Stimulated activated memory B cell treated with anti-CD40 and anti-IgM and Interleukin-4, amounts not matched to agents 10 μg/mL and 1 μg/mL and 100 μg/mL, for 72 hours (primary cell): ENCODE measurements at regions not wholly inside any gene's neighbourhood (a gene's known extent, or its start where the extent isn't known, plus 50 kb on each side); places are given as distances from the start of the nearest gene placed in this dataset.
A peak's percentile ranks its signal among the peaks of the same experiment; 100 is the strongest.

ENCODE experiments used
- ATAC-seq: fragments of 150-1000 bp; cut with Tn5 transposase; 2 replicates; pipeline ENCODE4 v1.10.0; 2021
- H3K27ac Mint-ChIP-seq: one replicate; pipeline ENCODE4 v1.8.0; 2022; ENCODE audit warnings: mild to moderate bottlenecking, mixed read lengths
- H3K27me3 Mint-ChIP-seq: one replicate; pipeline ENCODE4 v1.8.0; 2022; ENCODE audit warnings: mixed read lengths
- H3K36me3 Mint-ChIP-seq: one replicate; pipeline ENCODE4 v1.8.0; 2022; ENCODE audit warnings: mixed read lengths
- H3K4me1 Mint-ChIP-seq: one replicate; pipeline ENCODE4 v1.8.0; 2022; ENCODE audit warnings: mixed read lengths
- H3K4me3 Mint-ChIP-seq: one replicate; pipeline ENCODE4 v1.8.0; 2022; ENCODE audit warnings: mild to moderate bottlenecking, moderate library complexity, mixed read lengths
- H3K9me3 Mint-ChIP-seq: one replicate; pipeline ENCODE4 v1.8.0; 2022; ENCODE audit warnings: mixed read lengths

DNA sequence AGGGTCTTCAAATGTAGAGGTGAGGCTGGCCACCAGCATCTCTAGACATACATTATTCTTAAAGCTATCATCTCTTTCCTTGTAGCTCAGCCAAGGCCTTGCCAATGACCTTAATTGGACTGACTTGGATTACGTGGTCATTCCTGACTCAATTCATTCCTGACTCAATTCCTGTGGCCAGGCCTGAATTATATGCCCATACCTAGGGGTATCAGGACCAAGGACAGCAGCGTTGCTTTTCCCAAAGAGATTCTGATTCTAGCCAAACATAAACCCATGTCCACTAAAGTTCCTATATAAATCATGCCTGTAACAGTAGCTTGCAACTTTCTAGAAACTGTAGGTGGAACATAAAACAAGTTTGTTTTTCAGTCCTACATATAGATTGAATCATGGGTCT, 231.7 kb downstream of the ARL6IP6 start:
- H3K4me1 Mint-ChIP-seq, result no peaks in the 10 kb centered on the region
- H3K9me3 Mint-ChIP-seq, result no peaks in the 10 kb centered on the region
- H3K4me3 Mint-ChIP-seq, result no peak overlapping the region
- no peaks in the 10 kb centered on the region for H3K27me3 Mint-ChIP-seq
- H3K27ac Mint-ChIP-seq, result no peak overlapping the region
- H3K36me3 Mint-ChIP-seq, result no peaks in the 10 kb centered on the region
- ATAC-seq, result no peak

- Mint-ChIP-seq H3K27ac (no peak overlapping the region), H3K36me3 (no peaks in the 10 kb centered on the region), H3K4me3 (no peak overlapping the region), H3K9me3 (peaks cover 10% of the 10 kb centered on the region), H3K27me3 (peaks cover 11% of the 10 kb centered on the region), H3K4me1 (no peaks in the 10 kb centered on the region)
- no peak for ATAC-seq
Measured at GRCh38 chr2:152944099-152944498, 225.7 kb downstream of the ARL6IP6 start.

DNA sequence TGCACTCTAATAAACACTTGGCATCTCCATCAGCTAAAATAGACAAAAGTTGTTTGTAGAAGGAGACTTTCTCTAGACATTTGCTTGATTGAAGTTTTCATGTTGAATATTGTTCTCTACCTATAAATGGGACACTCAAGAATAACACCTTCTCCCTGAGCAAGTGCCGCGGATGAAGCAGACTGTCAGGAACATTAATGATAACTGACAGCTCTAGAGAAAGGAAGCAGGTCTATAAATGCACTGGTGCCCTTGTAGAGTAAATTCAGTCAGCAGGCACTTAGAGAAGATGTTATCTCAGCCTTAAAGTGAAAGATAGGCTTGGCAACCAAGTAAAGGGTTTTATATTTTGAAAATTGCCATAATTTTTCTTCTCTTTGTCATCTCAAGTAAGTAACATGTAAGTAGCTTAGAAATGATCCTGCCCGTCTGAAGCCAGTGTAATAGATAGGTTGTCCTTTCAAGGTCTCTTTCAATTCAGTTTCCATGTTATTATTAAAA, 224.6 kb downstream of the ARL6IP6 start:
- no peaks in the 10 kb centered on the region for H3K4me1 Mint-ChIP-seq
- no peak overlapping the region for H3K27ac Mint-ChIP-seq
- peaks cover 19% of the 10 kb centered on the region for H3K27me3 Mint-ChIP-seq
- peaks cover 18% of the 10 kb centered on the region for H3K9me3 Mint-ChIP-seq
- H3K4me3 Mint-ChIP-seq, result no peak overlapping the region
- no peak for ATAC-seq
- H3K36me3 Mint-ChIP-seq, result no peaks in the 10 kb centered on the region

DNA sequence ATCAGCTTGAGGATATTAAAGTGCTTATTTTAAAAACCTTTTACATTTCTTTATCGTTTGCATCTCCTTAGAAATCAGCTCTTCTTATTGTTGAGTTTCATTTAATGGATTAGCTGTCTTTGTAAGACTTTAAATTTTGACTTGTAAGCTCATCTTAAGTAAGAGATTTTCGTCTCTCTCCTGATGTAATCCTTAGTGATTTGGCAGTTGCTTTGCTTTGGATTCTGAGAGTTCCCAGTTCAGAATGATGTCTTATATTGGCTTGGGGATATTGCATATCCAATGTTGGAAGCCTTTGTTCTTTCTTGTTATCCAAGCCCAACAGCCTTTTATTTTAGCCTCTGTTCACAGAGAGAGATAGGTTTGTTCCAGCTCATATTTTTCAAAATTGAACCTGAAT, 212.1 kb downstream of the ARL6IP6 start:
- Mint-ChIP-seq H3K9me3 (no peaks in the 10 kb centered on the region), H3K4me1 (no peaks in the 10 kb centered on the region), H3K4me3 (no peak overlapping the region), H3K27me3 (no peaks in the 10 kb centered on the region), H3K36me3 (no peaks in the 10 kb centered on the region), H3K27ac (no peak overlapping the region)
- no peak for ATAC-seq

GRCh38 chr2:152929628-152930027, 211.2 kb downstream of the ARL6IP6 start:
- Mint-ChIP-seq H3K4me3 (no peak overlapping the region), H3K9me3 (no peaks in the 10 kb centered on the region), H3K36me3 (no peaks in the 10 kb centered on the region), H3K27ac (no peak overlapping the region), H3K4me1 (no peaks in the 10 kb centered on the region), H3K27me3 (no peaks in the 10 kb centered on the region)
- ATAC-seq, result no peak

DNA sequence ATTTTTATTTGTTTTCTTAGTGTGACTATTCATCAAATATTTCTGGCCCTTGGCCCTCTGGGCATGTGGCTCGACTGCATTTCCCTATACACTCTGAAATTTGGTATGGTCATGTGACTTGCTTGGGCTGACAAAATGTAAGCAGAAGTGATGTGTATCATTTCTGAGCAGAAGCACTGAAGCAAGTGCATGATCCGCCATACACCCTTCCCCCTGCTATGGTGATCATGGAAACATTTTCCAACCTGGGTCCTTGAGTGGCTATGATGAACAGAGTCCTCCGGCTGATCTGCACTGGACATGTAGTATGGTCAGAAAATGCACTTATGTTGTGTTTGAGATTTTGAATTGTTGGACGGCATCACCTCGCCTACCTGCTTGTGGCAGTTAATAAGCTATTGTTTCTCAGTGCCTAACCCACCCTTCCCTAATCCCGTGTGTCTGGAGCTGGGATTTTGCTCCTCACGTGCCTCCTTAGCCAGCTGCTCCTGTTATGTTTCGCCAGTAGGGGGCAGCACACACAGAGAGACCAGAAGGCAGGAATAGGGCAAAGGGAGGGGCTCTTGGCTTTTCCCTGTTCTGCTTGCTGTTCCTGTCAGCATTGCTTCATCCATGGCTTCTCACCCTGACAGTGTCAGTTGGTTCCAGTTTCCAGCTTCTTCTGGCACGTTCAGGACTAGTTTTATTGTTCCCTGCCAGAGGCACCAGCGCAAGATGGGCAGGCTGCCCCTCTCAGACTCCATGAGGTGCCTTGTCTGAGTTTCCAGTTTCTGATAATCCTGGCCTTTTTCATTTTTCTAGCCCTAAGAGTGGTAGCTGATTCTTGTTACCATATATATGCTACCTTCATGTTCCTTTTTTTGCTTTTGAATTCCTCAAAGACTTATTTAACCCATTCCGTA, 207.4 kb downstream of the ARL6IP6 start:
- Mint-ChIP-seq H3K9me3 (no peaks in the 10 kb centered on the region), H3K27me3 (no peaks in the 10 kb centered on the region), H3K4me3 (no peak overlapping the region), H3K36me3 (no peaks in the 10 kb centered on the region), H3K27ac (no peak overlapping the region), H3K4me1 (no peaks in the 10 kb centered on the region)
- ATAC-seq, result no peak

DNA sequence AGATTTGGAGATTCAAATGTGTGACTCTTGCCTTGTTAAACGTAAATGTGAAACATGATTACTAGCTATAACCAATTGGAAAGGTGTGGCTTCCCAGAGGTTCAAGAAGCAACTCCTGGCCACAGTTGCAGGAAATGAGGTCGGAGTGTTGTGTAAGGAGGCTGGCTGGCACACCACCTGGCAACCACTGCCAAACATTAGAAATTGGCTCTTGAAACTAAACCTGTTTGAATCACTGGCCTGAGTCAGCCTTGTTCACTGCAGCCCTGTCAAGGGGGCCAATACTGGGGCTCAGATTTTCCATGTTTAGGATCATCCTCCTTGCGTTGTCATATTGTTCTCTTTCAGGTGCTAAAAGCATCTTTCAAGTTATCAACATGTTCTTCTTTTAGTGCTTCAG, 206.3 kb downstream of the ARL6IP6 start:
- ATAC-seq, result no peak
- no peaks in the 10 kb centered on the region for H3K4me1 Mint-ChIP-seq
- no peaks in the 10 kb centered on the region for H3K36me3 Mint-ChIP-seq
- H3K9me3 Mint-ChIP-seq, result no peaks in the 10 kb centered on the region
- no peak overlapping the region for H3K4me3 Mint-ChIP-seq
- no peak overlapping the region for H3K27ac Mint-ChIP-seq
- no peaks in the 10 kb centered on the region for H3K27me3 Mint-ChIP-seq

DNA sequence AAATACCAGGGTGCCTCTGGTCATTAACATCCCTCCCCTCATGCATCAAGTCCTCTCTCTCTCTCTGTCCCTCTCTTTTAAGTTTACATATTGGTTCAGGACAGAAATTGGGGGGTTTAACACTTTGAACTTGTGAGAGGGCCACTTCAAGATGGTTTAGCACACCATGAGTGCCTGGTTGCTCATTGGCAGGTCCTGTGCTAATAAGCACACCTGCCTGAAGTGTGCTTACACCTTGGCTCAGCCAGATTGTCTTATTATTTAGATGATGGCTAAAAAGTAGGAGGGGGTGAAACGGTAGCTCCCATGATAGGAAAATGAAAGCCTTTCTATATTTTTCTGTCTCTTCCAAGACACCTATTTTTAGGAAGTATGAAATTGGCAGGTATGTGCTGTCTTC, 205.8 kb downstream of the ARL6IP6 start:
- H3K27me3 Mint-ChIP-seq, result no peaks in the 10 kb centered on the region
- H3K4me3 Mint-ChIP-seq, result no peak overlapping the region
- no peaks in the 10 kb centered on the region for H3K9me3 Mint-ChIP-seq
- H3K27ac Mint-ChIP-seq, result no peak overlapping the region
- no peaks in the 10 kb centered on the region for H3K36me3 Mint-ChIP-seq
- H3K4me1 Mint-ChIP-seq, result no peaks in the 10 kb centered on the region
- ATAC-seq, result no peak

DNA sequence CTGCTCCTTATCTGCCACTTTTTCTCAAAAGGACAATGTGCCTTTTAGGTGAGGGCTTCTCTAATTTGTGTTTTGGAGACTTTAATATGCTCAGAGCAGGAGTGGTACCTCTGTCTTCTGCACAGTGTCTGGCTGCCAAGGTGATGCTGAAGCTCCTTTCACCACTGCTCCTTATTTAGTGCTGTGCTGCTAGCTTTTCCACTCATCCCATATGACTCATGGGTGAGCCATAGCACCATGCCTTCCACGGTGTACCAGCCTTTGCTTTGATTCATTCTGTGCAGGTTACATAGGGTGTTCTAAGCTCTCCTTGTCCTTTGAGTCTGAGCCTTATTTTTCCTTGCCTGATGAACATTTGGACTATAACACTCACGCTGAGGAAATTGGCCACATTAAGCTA, 202.4 kb downstream of the ARL6IP6 start:
- Mint-ChIP-seq H3K27me3 (no peaks in the 10 kb centered on the region), H3K4me3 (no peak overlapping the region), H3K4me1 (no peaks in the 10 kb centered on the region), H3K9me3 (no peaks in the 10 kb centered on the region), H3K36me3 (no peaks in the 10 kb centered on the region), H3K27ac (no peak overlapping the region)
- ATAC-seq, result peak; percentile 50

GRCh38 chr2:152910970-152911369, 192.6 kb downstream of the ARL6IP6 start:
- H3K36me3 Mint-ChIP-seq, result no peaks in the 10 kb centered on the region
- H3K4me3 Mint-ChIP-seq, result no peak overlapping the region
- H3K4me1 Mint-ChIP-seq, result no peaks in the 10 kb centered on the region
- no peaks in the 10 kb centered on the region for H3K9me3 Mint-ChIP-seq
- H3K27ac Mint-ChIP-seq, result no peak overlapping the region
- no peaks in the 10 kb centered on the region for H3K27me3 Mint-ChIP-seq
- ATAC-seq, result no peak

- no peak for ATAC-seq
- H3K4me1 Mint-ChIP-seq, result no peaks in the 10 kb centered on the region
- peaks cover 8% of the 10 kb centered on the region for H3K9me3 Mint-ChIP-seq
- no peak overlapping the region for H3K27ac Mint-ChIP-seq
- H3K4me3 Mint-ChIP-seq, result no peak overlapping the region
- H3K36me3 Mint-ChIP-seq, result no peaks in the 10 kb centered on the region
- no peaks in the 10 kb centered on the region for H3K27me3 Mint-ChIP-seq
Measured at GRCh38 chr2:152907046-152907445, 188.6 kb downstream of the ARL6IP6 start.

DNA sequence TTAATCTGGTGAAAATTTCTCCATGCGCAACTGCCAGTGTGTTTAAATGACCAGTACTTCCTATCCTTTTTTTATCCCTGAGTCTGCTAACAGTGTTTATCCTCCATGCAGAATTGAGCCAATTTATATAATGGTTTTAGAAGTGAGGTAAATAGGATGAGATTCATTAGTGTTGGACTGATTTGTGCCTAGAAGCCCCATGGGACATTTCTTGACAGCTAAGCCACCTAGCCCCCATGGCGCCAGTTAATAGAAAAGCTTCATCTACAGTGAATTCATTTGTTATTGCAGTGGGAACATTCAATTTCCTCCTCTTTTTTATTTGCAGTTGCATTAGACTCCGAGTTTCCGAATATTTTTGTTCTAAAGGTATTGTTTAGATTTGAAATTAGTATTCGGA, 175.6 kb downstream of the ARL6IP6 start:
- Mint-ChIP-seq H3K4me3 (no peak overlapping the region), H3K27ac (no peak overlapping the region), H3K27me3 (peaks cover 7% of the 10 kb centered on the region), H3K9me3 (peaks cover 2% of the 10 kb centered on the region), H3K4me1 (no peaks in the 10 kb centered on the region), H3K36me3 (no peaks in the 10 kb centered on the region)
- no peak for ATAC-seq

- H3K27ac Mint-ChIP-seq, result no peak overlapping the region
- no peaks in the 10 kb centered on the region for H3K9me3 Mint-ChIP-seq
- no peak for ATAC-seq
- H3K27me3 Mint-ChIP-seq, result peaks cover 20% of the 10 kb centered on the region
- H3K4me3 Mint-ChIP-seq, result no peak overlapping the region
- no peaks in the 10 kb centered on the region for H3K36me3 Mint-ChIP-seq
- H3K4me1 Mint-ChIP-seq, result no peaks in the 10 kb centered on the region
Measured at GRCh38 chr2:152890736-152891135, 172.3 kb downstream of the ARL6IP6 start.

DNA sequence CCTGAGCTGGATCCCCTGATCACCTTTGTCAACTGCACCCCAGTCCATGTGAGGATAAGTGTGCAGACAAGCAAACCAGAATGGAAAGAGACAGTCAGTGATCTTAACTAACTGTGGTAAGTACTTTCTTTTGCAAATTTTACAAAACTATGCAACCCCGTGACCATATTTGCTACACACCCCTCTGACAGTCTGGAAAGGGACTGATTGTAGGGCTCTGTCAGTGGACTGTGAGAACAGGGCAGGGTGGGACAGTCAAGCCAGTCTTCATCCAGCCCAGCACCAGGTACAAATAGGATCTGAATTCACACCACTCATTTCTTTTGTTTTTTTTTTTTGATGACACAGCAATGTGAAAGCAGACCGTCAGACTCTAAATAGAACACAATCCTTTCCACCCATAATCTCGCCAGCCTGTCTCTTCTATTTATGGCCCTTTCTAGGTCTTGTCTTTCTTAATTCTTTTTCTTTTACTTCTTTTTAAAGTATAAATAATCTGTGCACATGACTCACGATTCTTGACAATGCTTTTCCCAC, 165.6 kb downstream of the ARL6IP6 start:
- Mint-ChIP-seq H3K4me3 (no peak overlapping the region), H3K27me3 (peaks cover 12% of the 10 kb centered on the region)
- no peak for ATAC-seq

GRCh38 chr2:152881527-152881926, 163.1 kb downstream of the ARL6IP6 start:
- Mint-ChIP-seq H3K36me3 (no peaks in the 10 kb centered on the region), H3K27me3 (no peaks in the 10 kb centered on the region), H3K9me3 (peaks cover 2% of the 10 kb centered on the region), H3K4me1 (no peaks in the 10 kb centered on the region), H3K4me3 (no peak overlapping the region), H3K27ac (no peak overlapping the region)
- ATAC-seq, result no peak

More for the DNA sequence above, 165.6 kb downstream of the ARL6IP6 start:
- no peaks in the 10 kb centered on the region for H3K36me3 Mint-ChIP-seq
- H3K4me1 Mint-ChIP-seq, result no peaks in the 10 kb centered on the region
- peaks cover 2% of the 10 kb centered on the region for H3K9me3 Mint-ChIP-seq
- no peak overlapping the region for H3K27ac Mint-ChIP-seq

GRCh38 chr2:152879275-152879674, 160.9 kb downstream of the ARL6IP6 start:
- H3K4me3 Mint-ChIP-seq, result no peak overlapping the region
- no peaks in the 10 kb centered on the region for H3K4me1 Mint-ChIP-seq
- no peaks in the 10 kb centered on the region for H3K27me3 Mint-ChIP-seq
- no peak for ATAC-seq
- peaks cover 2% of the 10 kb centered on the region for H3K9me3 Mint-ChIP-seq
- H3K27ac Mint-ChIP-seq, result no peak overlapping the region
- H3K36me3 Mint-ChIP-seq, result no peaks in the 10 kb centered on the region
